ENCODE measurements at regions not wholly inside any gene's neighbourhood (a gene's known extent, or its start where the extent isn't known, plus 50 kb on each side); places are given as distances from the start of the nearest gene placed in this dataset.

DNA sequence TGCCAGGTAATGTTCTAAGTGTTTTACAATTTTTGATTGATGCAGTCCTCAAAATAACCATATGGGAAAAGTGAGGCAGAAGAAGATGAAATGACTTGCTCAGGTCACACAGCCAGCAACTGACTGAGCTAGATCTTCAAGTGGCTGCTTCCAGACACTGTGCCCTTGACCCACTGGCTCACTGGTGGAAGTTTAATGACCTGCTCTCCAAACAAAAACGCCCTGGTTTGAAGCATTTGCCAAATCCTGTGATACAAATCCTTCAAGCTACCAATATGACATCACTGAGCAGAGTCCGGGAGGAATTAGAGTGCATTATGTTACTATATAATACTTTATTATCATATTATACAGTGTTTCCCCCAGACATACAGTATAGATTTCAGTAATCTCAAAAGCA lies 459.4 kb downstream of the GADD45G start:
- TF ChIP-seq, protein P1, sequence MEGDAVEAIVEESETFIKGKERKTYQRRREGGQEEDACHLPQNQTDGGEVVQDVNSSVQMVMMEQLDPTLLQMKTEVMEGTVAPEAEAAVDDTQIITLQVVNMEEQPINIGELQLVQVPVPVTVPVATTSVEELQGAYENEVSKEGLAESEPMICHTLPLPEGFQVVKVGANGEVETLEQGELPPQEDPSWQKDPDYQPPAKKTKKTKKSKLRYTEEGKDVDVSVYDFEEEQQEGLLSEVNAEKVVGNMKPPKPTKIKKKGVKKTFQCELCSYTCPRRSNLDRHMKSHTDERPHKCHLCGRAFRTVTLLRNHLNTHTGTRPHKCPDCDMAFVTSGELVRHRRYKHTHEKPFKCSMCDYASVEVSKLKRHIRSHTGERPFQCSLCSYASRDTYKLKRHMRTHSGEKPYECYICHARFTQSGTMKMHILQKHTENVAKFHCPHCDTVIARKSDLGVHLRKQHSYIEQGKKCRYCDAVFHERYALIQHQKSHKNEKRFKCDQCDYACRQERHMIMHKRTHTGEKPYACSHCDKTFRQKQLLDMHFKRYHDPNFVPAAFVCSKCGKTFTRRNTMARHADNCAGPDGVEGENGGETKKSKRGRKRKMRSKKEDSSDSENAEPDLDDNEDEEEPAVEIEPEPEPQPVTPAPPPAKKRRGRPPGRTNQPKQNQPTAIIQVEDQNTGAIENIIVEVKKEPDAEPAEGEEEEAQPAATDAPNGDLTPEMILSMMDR (IDR thresholded peaks at IDR 0.05): no peak
- no peak for TF ChIP-seq POLR2A (IDR thresholded peaks at IDR 0.05)
